Neuronal stem cell (in vitro differentiated cells): ENCODE measurements at regions not wholly inside any gene's neighbourhood (a gene's known extent, or its start where the extent isn't known, plus 50 kb on each side); places are given as distances from the start of the nearest gene placed in this dataset.

Experiments used
- DNase-seq: peaks from one replicate; pipeline ENCODE4 v3.0.0-alpha.2; 2013; ENCODE audit warnings: low spot score
- H2AFZ ChIP-seq: one replicate; pipeline ENCODE4 v1.6.1; 2013; ENCODE audit warnings: mild to moderate bottlenecking, low read length, inconsistent platforms
- H2AK5ac ChIP-seq: 2 replicates; pipeline ENCODE4 v1.6.1; 2013; ENCODE audit warnings: low read depth, mild to moderate bottlenecking, inconsistent platforms, low read length, moderate library complexity, mixed read lengths
- H2BK120ac ChIP-seq: 2 replicates; pipeline ENCODE4 v1.6.1; 2013; ENCODE audit warnings: low read depth, mild to moderate bottlenecking, inconsistent platforms, low read length, moderate library complexity, mixed read lengths
- H2BK12ac ChIP-seq: one replicate; pipeline ENCODE4 v1.6.1; 2013; ENCODE audit warnings: low read length, inconsistent platforms
- H2BK15ac ChIP-seq: 2 replicates; pipeline ENCODE4 v1.6.1; 2013; ENCODE audit warnings: mild to moderate bottlenecking, low read length, inconsistent platforms, mixed read lengths
- H2BK5ac ChIP-seq: one replicate; pipeline ENCODE4 v1.6.1; 2013; ENCODE audit warnings: inconsistent platforms, mild to moderate bottlenecking, low read length, moderate library complexity
- H3K14ac ChIP-seq: one replicate; pipeline ENCODE4 v1.6.1; 2013; ENCODE audit warnings: low read length, inconsistent platforms
- H3K18ac ChIP-seq: 2 replicates; pipeline ENCODE4 v1.6.1; 2013; ENCODE audit warnings: low read length, inconsistent platforms
- H3K23ac ChIP-seq: 2 replicates; pipeline ENCODE4 v1.6.1; 2013; ENCODE audit warnings: low read depth, mild to moderate bottlenecking, mixed read lengths, low read length, inconsistent platforms; ENCODE audit not compliant: poor library complexity
- H3K27ac ChIP-seq: replicated peaks from 3 replicates; pipeline ENCODE4 v1.5.1; 2013; ENCODE audit warnings: low read length, inconsistent platforms
- H3K27me3 ChIP-seq, 3 experiments: 2 replicates each; pipeline ENCODE4 v1.6.1; 2013; ENCODE audit warnings: low read length in 3 of 3, mild to moderate bottlenecking in 2 of 3, inconsistent platforms in 1 of 3, low read depth in 1 of 3, mixed read lengths in 1 of 3, moderate library complexity in 1 of 3; ENCODE audit not compliant: control insufficient read depth in 3 of 3, insufficient read depth in 3 of 3
- H3K36me3 ChIP-seq, 2 donors: replicated peaks in 1 of 2; 2 replicates each; pipeline ENCODE4 v1.6.1; 2013; ENCODE audit warnings: low read length in 2 of 2; ENCODE audit not compliant: control insufficient read depth in 2 of 2, insufficient read depth in 2 of 2
- H3K4ac ChIP-seq: 2 replicates; pipeline ENCODE4 v1.6.1; 2013; ENCODE audit warnings: inconsistent platforms, mild to moderate bottlenecking, low read length, moderate library complexity
- H3K4me1 ChIP-seq, 2 donors: 1 replicate in 1 of 2; 2 replicates in 1 of 2; pipeline ENCODE4 v1.6.1; 2013; ENCODE audit warnings: low read length in 2 of 2, low read depth in 1 of 2; ENCODE audit not compliant: control insufficient read depth in 2 of 2, insufficient read depth in 1 of 2
- H3K4me2 ChIP-seq: one replicate; pipeline ENCODE4 v1.6.1; 2013; ENCODE audit warnings: mild to moderate bottlenecking, low read length, inconsistent platforms; ENCODE audit not compliant: insufficient read depth, poor library complexity, severe bottlenecking
- H3K4me3 ChIP-seq, 2 donors: 2 replicates each; pipeline ENCODE4 v1.5.1; 2013; ENCODE audit warnings: low read length in 2 of 2, mild to moderate bottlenecking in 2 of 2, inconsistent platforms in 1 of 2, moderate library complexity in 1 of 2
- H3K79me1 ChIP-seq: one replicate; pipeline ENCODE4 v1.6.1; 2013; ENCODE audit warnings: low read depth, mild to moderate bottlenecking, inconsistent platforms, low read length, moderate library complexity
- H3K9ac ChIP-seq: one replicate; pipeline ENCODE4 v1.6.1; 2013; ENCODE audit warnings: mild to moderate bottlenecking, low read depth, low read length, inconsistent platforms; ENCODE audit not compliant: poor library complexity
- H3K9me3 ChIP-seq, 2 donors: replicated peaks in 1 of 2; 2 replicates each; pipeline versions ENCODE3 to v1.6.1; 2013; ENCODE audit warnings: low read length in 2 of 2, mild to moderate bottlenecking in 2 of 2, inconsistent platforms in 1 of 2, low read depth in 1 of 2, mixed read lengths in 1 of 2, moderate library complexity in 1 of 2; ENCODE audit not compliant: control insufficient read depth in 2 of 2, insufficient read depth in 1 of 2
- H4K8ac ChIP-seq: one replicate; pipeline ENCODE4 v1.6.1; 2013; ENCODE audit warnings: low read depth, mild to moderate bottlenecking, inconsistent platforms, low read length, moderate library complexity
- H4K91ac ChIP-seq: one replicate; pipeline ENCODE4 v1.6.1; 2013; ENCODE audit warnings: low read length, low read depth, mild to moderate bottlenecking, inconsistent platforms; ENCODE audit not compliant: poor library complexity
- WGBS, 2 donors: extraction: QIAGEN DNeasy Blood & Tissue Kit; methylation state at CpG; one replicate each; pipeline ENCODE4 v1.1.7; 2013; ENCODE audit warnings: missing lambda C conversion rate in 2 of 2, mixed read lengths in 1 of 2; ENCODE audit not compliant: insufficient read length in 2 of 2, insufficient replicate concordance in 1 of 2; ENCODE audit errors: extremely low coverage in 2 of 2; 5-methylcytosine and 5-hydroxymethylcytosine counted together

DNA sequence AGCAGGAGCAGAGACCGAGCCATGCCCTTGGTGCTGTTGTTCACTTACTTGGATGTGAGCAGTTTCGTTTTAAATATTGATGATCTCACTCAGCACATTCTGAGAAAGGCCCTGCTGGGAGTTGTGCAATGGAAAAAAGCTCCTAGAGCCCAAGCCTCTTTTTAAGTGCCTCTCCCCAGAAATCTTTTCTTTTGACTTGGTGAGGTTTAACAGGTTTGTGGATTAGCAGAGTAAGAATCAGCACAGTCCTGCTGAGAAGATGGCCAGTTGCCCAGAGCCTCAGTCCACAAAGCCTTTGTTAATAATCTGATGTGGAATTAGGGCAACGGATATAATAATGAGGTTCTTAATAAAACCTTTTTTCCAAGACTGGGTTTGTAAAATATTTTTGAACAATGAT is 157.5 kb upstream of the ATP6AP2 start:
- Histone ChIP-seq H3K79me1 (no peaks in the 10 kb centered on the region), H3K4me1 (peaks cover 4 to 9% of the 10 kb centered on the region in 2 donors), H2BK5ac (no peak overlapping the region), H3K18ac (no peak overlapping the region), H3K4me3 (no peak overlapping the region), H3K4me2 (no peak overlapping the region), H3K4ac (no peak overlapping the region), H2BK12ac (no peak overlapping the region), H3K36me3 (no peaks in the 10 kb centered on the region), H3K27ac (no peak overlapping the region), H2BK15ac (no peak overlapping the region), H2AFZ (no peak overlapping the region), H3K23ac (no peak overlapping the region), H3K9me3 (no peaks in the 10 kb centered on the region), H4K91ac (no peak overlapping the region), H4K8ac (no peak overlapping the region), H3K14ac (no peak overlapping the region), H3K27me3 (no peaks in the 10 kb centered on the region), H2BK120ac (no peak overlapping the region), H3K9ac (no peak overlapping the region), H2AK5ac (no peak overlapping the region)
- no CpG with 5 or more reads among the region's 3 CpGs for WGBS, 2 donors
- no peak for DNase-seq

DNA sequence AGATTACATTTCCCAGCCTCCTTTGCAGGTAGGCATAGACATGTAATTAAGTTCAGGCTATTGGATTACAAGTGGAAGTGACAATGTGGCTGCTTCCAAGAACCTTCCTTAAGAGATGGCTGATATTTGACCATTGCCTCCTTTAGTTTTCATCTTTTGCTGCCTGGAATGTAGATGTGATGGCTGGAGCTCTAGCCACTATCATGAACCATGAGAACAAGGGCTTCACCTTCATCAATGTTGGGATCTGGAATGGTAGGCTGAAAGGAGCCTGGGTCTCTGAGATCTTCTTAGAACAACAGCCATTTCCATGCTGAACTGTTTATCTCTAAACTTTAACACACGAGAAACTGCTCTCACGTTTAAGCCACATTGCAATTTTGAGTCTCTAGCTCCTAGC is 158.7 kb upstream of the ATP6AP2 start:
- Histone ChIP-seq H3K36me3 (no peaks in the 10 kb centered on the region), H3K9me3 (no peaks in the 10 kb centered on the region), H3K14ac (no peak overlapping the region), H3K4ac (no peak overlapping the region), H3K4me2 (no peak overlapping the region), H3K27me3 (no peaks in the 10 kb centered on the region), H2BK15ac (no peak overlapping the region), H2AK5ac (no peak overlapping the region), H3K4me1 (peaks cover 7 to 9% of the 10 kb centered on the region in 2 donors), H4K8ac (no peak overlapping the region), H2BK12ac (no peak overlapping the region), H2BK120ac (no peak overlapping the region), H3K9ac (no peak overlapping the region), H2BK5ac (no peak overlapping the region), H3K79me1 (no peaks in the 10 kb centered on the region), H2AFZ (no peak overlapping the region), H3K4me3 (no peak overlapping the region), H4K91ac (no peak overlapping the region), H3K23ac (no peak overlapping the region), H3K18ac (no peak overlapping the region), H3K27ac (no peak overlapping the region)
- no CpG with 5 or more reads among the region's 2 CpGs for WGBS, 2 donors
- no peak for DNase-seq

DNA sequence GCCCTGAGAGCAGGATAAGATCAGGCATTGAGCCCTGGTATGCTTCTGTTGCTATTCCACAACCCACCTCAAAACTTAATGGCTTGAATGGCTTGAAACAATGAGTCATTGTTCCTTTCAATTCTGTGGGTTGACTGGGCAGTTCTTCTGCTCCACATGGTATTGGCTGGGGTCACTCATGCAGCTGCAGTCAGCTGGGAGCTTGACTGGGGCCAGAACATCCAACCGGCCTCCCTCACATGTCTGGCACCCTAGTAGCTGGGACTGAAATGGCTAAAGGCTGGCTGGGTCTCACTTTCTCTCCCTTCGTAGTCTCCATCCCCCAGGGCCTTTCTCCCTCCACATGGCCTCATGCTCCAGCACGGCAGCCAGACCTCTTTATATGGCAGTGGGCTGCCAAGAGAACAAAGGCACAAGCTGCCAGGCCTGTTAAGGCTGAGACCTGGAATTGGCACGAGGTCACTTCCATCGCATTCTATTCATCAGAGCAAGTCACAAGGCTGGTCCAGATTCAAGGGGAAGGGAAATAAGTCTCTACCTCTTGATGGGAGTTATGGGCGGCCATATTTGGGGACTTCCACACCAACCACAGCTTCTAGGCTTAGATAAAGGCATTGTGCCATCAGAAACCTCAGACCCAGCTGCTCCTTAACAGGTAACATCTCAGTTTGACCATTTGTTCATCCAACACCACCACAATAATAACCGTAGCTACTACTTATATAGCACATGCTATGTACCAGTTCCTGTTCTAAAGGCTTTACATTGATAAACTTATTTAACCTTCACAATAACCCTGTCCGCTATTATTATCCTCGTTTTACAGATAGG is 159.7 kb upstream of the ATP6AP2 start:
- Histone ChIP-seq H4K8ac (no peak overlapping the region), H2AK5ac (no peak overlapping the region), H2AFZ (no peak overlapping the region), H2BK120ac (no peak overlapping the region), H2BK15ac (no peak overlapping the region), H3K14ac (no peak overlapping the region), H3K4me2 (no peak overlapping the region), H3K4ac (no peak overlapping the region), H3K27ac (no peak overlapping the region), H3K9ac (no peak overlapping the region), H3K79me1 (no peaks in the 10 kb centered on the region), H3K18ac (no peak overlapping the region), H2BK5ac (no peak overlapping the region), H3K23ac (no peak overlapping the region), H3K27me3 (no peaks in the 10 kb centered on the region), H3K4me3 (no peak overlapping the region), H3K4me1 (peaks cover 7 to 9% of the 10 kb centered on the region in 2 donors), H3K9me3 (no peaks in the 10 kb centered on the region), H2BK12ac (no peak overlapping the region), H3K36me3 (no peaks in the 10 kb centered on the region), H4K91ac (no peak overlapping the region)
- WGBS, 2 donors: no CpG with 5 or more reads among the region's 9 CpGs
- DNase-seq: no peak

DNA sequence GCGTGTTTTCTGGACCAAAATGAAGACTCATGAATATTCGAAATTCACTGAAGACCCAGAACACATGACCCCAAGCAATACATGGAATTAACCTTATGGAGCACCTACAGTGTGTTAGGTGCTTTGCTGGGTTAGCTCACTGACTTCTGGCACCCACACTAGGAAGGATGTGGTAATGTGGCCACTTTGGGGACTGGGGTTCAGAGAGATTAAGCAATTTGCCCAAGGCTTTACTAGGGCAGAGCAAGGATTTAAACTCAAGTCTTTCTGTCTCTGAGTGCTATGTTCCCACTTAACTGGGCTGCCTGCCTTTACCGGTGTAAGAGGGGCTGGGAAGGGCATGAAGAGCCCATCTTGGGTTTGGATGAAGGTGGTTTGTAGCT is 162.0 kb upstream of the ATP6AP2 start:
- H3K36me3 ChIP-seq: no peaks in the 10 kb centered on the region
- H3K4me3 ChIP-seq: no peak overlapping the region
- WGBS, 2 donors: no CpG with 5 or more reads among the region's 3 CpGs
- no peak for DNase-seq
- H4K8ac ChIP-seq: no peak overlapping the region
- H2AK5ac ChIP-seq: no peak overlapping the region
- H3K14ac ChIP-seq: no peak overlapping the region
- no peak overlapping the region for H2BK5ac ChIP-seq
- no peak overlapping the region for H3K18ac ChIP-seq
- no peak overlapping the region for H2BK15ac ChIP-seq
- no peak overlapping the region for H3K9ac ChIP-seq
- H3K4ac ChIP-seq: no peak overlapping the region
- no peak overlapping the region for H2BK120ac ChIP-seq
- no peak overlapping the region for H3K27ac ChIP-seq
- peaks cover 7 to 9% of the 10 kb centered on the region in 2 donors for H3K4me1 ChIP-seq
- no peaks in the 10 kb centered on the region for H3K9me3 ChIP-seq
- no peak overlapping the region for H2AFZ ChIP-seq
- no peak overlapping the region for H3K23ac ChIP-seq
- H3K79me1 ChIP-seq: no peaks in the 10 kb centered on the region
- H2BK12ac ChIP-seq: no peak overlapping the region
- H3K27me3 ChIP-seq: peaks cover 0 to 5% (median 0%) of the 10 kb centered on the region in 3 experiments
- H4K91ac ChIP-seq: no peak overlapping the region
- no peak overlapping the region for H3K4me2 ChIP-seq
